HCT116 (cell line): ENCODE measurements at regions not wholly inside any gene's neighbourhood (a gene's known extent, or its start where the extent isn't known, plus 50 kb on each side); places are given as distances from the start of the nearest gene placed in this dataset.

Experiments used
- ATAC-seq: fragments of 200-7000 bp; cut with Tn5 transposase; 2 replicates; pipeline ENCODE4 v1.9.1; 2020; ENCODE audit warnings: mild to moderate bottlenecking, moderate library complexity
- BruUV-seq: library from RNA; stranded (reverse); fragments of 400-500 nt; replicated peaks from 2 replicates; lab custom pipeline; 2021; lab: Mats Ljungman, UMichigan
- CTCF ChIA-PET: fragments of 300-600 bp; sonication (Branson Sonifier 250); formaldehyde crosslinking; loops from one replicate; lab custom pipeline; 2021; ENCODE audit warnings: antibody characterized with exemption; lab: Charles Lee
- POLR2A ChIA-PET: fragments of 300-600, 350-600 bp; sonication (Branson Sonifier 250); formaldehyde crosslinking; loops from one replicate; lab custom pipeline; 2021; ENCODE audit warnings: antibody characterized with exemption; lab: Charles Lee
- RAD21 ChIA-PET, 2 experiments: fragments of 300-600 bp; sonication (Branson Sonifier 250); formaldehyde crosslinking; loops; one replicate each; lab custom pipeline; 2023; ENCODE audit warnings: low total read pairs in 2 of 2; ENCODE audit not compliant: uncharacterized antibody in 2 of 2, unreplicated experiment in 2 of 2, low non-redundant PET in 1 of 2; lab: Charles Lee
- DNase-seq: peaks from one replicate; pipeline ENCODE4 v3.0.0-alpha.2; 2010; ENCODE audit warnings: low read depth, low spot score
- H2AFZ ChIP-seq: fragments of 200-600 bp; shearing (Covaris generic), sonication (generic); 2 replicates; pipeline ENCODE4 v1.6.1; 2017; ENCODE audit warnings: low read depth, mixed run types, mixed read lengths, antibody characterized with exemption, low read length; ENCODE audit not compliant: poor library complexity, severe bottlenecking
- H3K27ac ChIP-seq: 2 replicates; pipeline ENCODE4 v1.5.1; 2012; ENCODE audit warnings: low read depth, low read length
- H3K27me3 ChIP-seq: fragments of 200-600 bp; sonication (generic); 2 replicates; pipeline ENCODE4 v1.6.1; 2016; ENCODE audit warnings: mixed run types, low read length, mixed read lengths; ENCODE audit not compliant: insufficient read depth
- H3K36me3 ChIP-seq, 2 experiments: fragments of 200-500 bp in 1 of 2; fragments of 200-600 bp in 1 of 2; sonication (Bioruptor generic) in 1 of 2; sonication (generic) in 1 of 2; 2 replicates each; pipeline versions ENCODE4 v1.5.1 to v1.6.1; 2014 to 2016; ENCODE audit warnings: low read length in 2 of 2, inconsistent platforms in 1 of 2, mixed read lengths in 1 of 2, mixed run types in 1 of 2; ENCODE audit not compliant: insufficient read depth in 2 of 2, control insufficient read depth in 1 of 2
- H3K4me1 ChIP-seq, 2 experiments: fragments of 200-600 bp in 1 of 2; sonication (generic) in 1 of 2; 2 replicates each; pipeline versions ENCODE4 v1.5.1 to v1.6.1; 2012 to 2017; ENCODE audit warnings: low read length in 2 of 2, inconsistent platforms in 1 of 2, mild to moderate bottlenecking in 1 of 2, mixed read lengths in 1 of 2, mixed run types in 1 of 2, moderate library complexity in 1 of 2; ENCODE audit not compliant: insufficient read depth in 2 of 2, control insufficient read depth in 1 of 2
- H3K4me2 ChIP-seq: fragments of 200-600 bp; sonication (generic); 2 replicates; pipeline ENCODE4 v1.6.1; 2017; ENCODE audit warnings: mixed run types, low read length, mixed read lengths
- H3K4me3 ChIP-seq, 2 experiments: fragments of 200-600 bp in 1 of 2; sonication (generic) in 1 of 2; replicated peaks in 1 of 2; 2 replicates each; pipeline ENCODE4 v1.5.1; 2011 to 2016; ENCODE audit warnings: low read length in 2 of 2, control low read depth in 1 of 2, low read depth in 1 of 2, mild to moderate bottlenecking in 1 of 2, mixed read lengths in 1 of 2, mixed run types in 1 of 2
- H3K79me2 ChIP-seq: fragments of 200-600 bp; sonication (generic); 2 replicates; pipeline ENCODE4 v1.6.1; 2017; ENCODE audit warnings: mild to moderate bottlenecking, mixed run types, low read length, moderate library complexity, mixed read lengths; ENCODE audit not compliant: insufficient read depth
- H3K9ac ChIP-seq: fragments of 200-600 bp; sonication (generic); 2 replicates; pipeline ENCODE4 v1.6.1; 2016; ENCODE audit warnings: low read length, mixed read lengths
- H3K9me2 ChIP-seq: fragments of 200-600 bp; sonication (generic), shearing (Covaris generic); 2 replicates; pipeline ENCODE4 v1.6.1; 2017; ENCODE audit warnings: mixed run types, mild to moderate bottlenecking, moderate library complexity; ENCODE audit not compliant: insufficient read depth
- H3K9me3 ChIP-seq, 2 experiments: fragments of 200-500 bp in 1 of 2; fragments of 200-600 bp in 1 of 2; sonication (Bioruptor generic) in 1 of 2; sonication (generic) in 1 of 2; 2 replicates each; pipeline ENCODE4 v1.6.1; 2014 to 2017; ENCODE audit warnings: low read length in 2 of 2, mixed read lengths in 2 of 2, inconsistent platforms in 1 of 2, low read depth in 1 of 2, mild to moderate bottlenecking in 1 of 2, mixed run types in 1 of 2, moderate library complexity in 1 of 2; ENCODE audit not compliant: control insufficient read depth in 1 of 2, insufficient read depth in 1 of 2
- H4K20me1 ChIP-seq: fragments of 200-600 bp; sonication (generic), shearing (Covaris generic); 2 replicates; pipeline ENCODE4 v1.6.1; 2017; ENCODE audit warnings: mixed run types, mild to moderate bottlenecking, moderate library complexity; ENCODE audit not compliant: insufficient read depth
- ATF3 ChIP-seq: IDR thresholded peaks from 2 replicates; pipeline ENCODE4 v1.6.1; 2012
- CBX3 ChIP-seq: IDR thresholded peaks from 2 replicates; pipeline ENCODE4 v1.6.1; 2012; ENCODE audit warnings: low read depth
- CEBPB ChIP-seq: IDR thresholded peaks from 2 replicates; pipeline ENCODE4 v1.6.1; 2012; ENCODE audit warnings: low read depth
- ELF1 ChIP-seq: IDR thresholded peaks from 2 replicates; pipeline ENCODE4 v1.6.1; 2012; ENCODE audit warnings: low read depth, borderline replicate concordance
- JUND ChIP-seq: IDR thresholded peaks from 2 replicates; pipeline ENCODE4 v1.6.1; 2012
- RAD21 ChIP-seq: IDR thresholded peaks from 2 replicates; pipeline ENCODE4 v1.6.1; 2012; ENCODE audit warnings: low read depth, mild to moderate bottlenecking
- REST ChIP-seq: IDR thresholded peaks from 2 replicates; pipeline ENCODE4 v1.6.1; 2012; ENCODE audit warnings: low read depth
- SIN3A ChIP-seq: IDR thresholded peaks from 2 replicates; pipeline ENCODE4 v1.6.1; 2012; ENCODE audit warnings: low read depth
- SP1 ChIP-seq: IDR thresholded peaks from 2 replicates; pipeline ENCODE4 v1.6.1; 2012; ENCODE audit warnings: low read depth
- YY1 ChIP-seq: IDR thresholded peaks from 2 replicates; pipeline ENCODE4 v1.6.1; 2011; ENCODE audit warnings: low read length, low read depth, moderate library complexity, mild to moderate bottlenecking; ENCODE audit not compliant: insufficient replicate concordance; ENCODE audit errors: extremely low read depth
- ZFX ChIP-seq: fragments of 450-650 bp; IDR thresholded peaks from 2 replicates; pipeline ENCODE4 v1.6.1; 2017
- ZNF274 ChIP-seq: fragments of 200-500 bp; sonication (Bioruptor generic); IDR thresholded peaks from 2 replicates; pipeline ENCODE4 v1.6.1; 2014; ENCODE audit warnings: mild to moderate bottlenecking, low read depth, low read length, inconsistent platforms
- intact Hi-C: fragments of 100-400 bp; cut with micrococcal nuclease; formaldehyde crosslinking; loops from 2 replicates; pipeline ENCODE4 v1.10.0; 2022

GRCh38 chr10:123502983-123503382 is 163.2 kb upstream of the GPR26 start:
- no peak for TF ChIP-seq SIN3A
- peak; percentile 38 for TF ChIP-seq RAD21
- Histone ChIP-seq H3K27ac (no peak overlapping the region), H3K27me3 (no peaks in the 10 kb centered on the region; the same call in 1 of the 2 replicates), H3K4me2 (no peak overlapping the region), H3K9me3 (no peaks in the 10 kb centered on the region), H3K4me1 (no peaks in the 10 kb centered on the region), H2AFZ (no peak overlapping the region), H3K79me2 (no peaks in the 10 kb centered on the region), H3K4me3 (no peak overlapping the region), H4K20me1 (no peaks in the 10 kb centered on the region), H3K9ac (no peak overlapping the region), H3K9me2 (no peaks in the 10 kb centered on the region), H3K36me3 (no peaks in the 10 kb centered on the region)
- ChIA-PET POLR2A (no interaction called here), CTCF (no interaction called here), RAD21 (no interaction called here)
- ATAC-seq: no peak
- no peak for DNase-seq
- intact Hi-C loops: no loop called here
- no TSS peak for BruUV-seq

GRCh38 chr10:123506455-123506854 is 159.7 kb upstream of the GPR26 start:
- Histone ChIP-seq H3K36me3 (no peaks in the 10 kb centered on the region), H3K4me2 (no peak overlapping the region), H3K4me3 (no peak overlapping the region), H3K27ac (no peak overlapping the region), H2AFZ (no peak overlapping the region), H3K9me2 (no peaks in the 10 kb centered on the region), H3K4me1 (no peaks in the 10 kb centered on the region), H3K9ac (no peak overlapping the region), H4K20me1 (no peaks in the 10 kb centered on the region), H3K27me3 (no peaks in the 10 kb centered on the region; the same call in 1 of the 2 replicates), H3K79me2 (no peaks in the 10 kb centered on the region), H3K9me3 (no peaks in the 10 kb centered on the region)
- BruUV-seq: no TSS peak
- DNase-seq (no peak), ATAC-seq (no peak)
- no peak for TF ChIP-seq CBX3
- ChIA-PET POLR2A (no interaction called here), RAD21 (no interaction called here), CTCF (no interaction called here)
- intact Hi-C loops: no loop called here

GRCh38 chr10:123507298-123507697 is 158.9 kb upstream of the GPR26 start:
- H3K4me1 ChIP-seq: no peaks in the 10 kb centered on the region
- POLR2A ChIA-PET: no interaction called here
- DNase-seq: no peak
- TF ChIP-seq ATF3: no peak
- TF ChIP-seq CEBPB: no peak
- TF ChIP-seq SP1: no peak
- TF ChIP-seq RAD21: no peak
- no peak for TF ChIP-seq ELF1
- TF ChIP-seq ZNF274: no peak
- no peak for TF ChIP-seq YY1
- TF ChIP-seq CBX3: no peak
- no peak for TF ChIP-seq REST
- TF ChIP-seq ZFX: no peak
- TF ChIP-seq JUND: no peak

More at GRCh38 chr10:123507298-123507697, 158.9 kb upstream of the GPR26 start:
- H3K27ac ChIP-seq: no peak overlapping the region
- H3K9me2 ChIP-seq: no peaks in the 10 kb centered on the region
- no peak overlapping the region for H3K4me3 ChIP-seq
- H3K36me3 ChIP-seq: no peaks in the 10 kb centered on the region
- H3K9me3 ChIP-seq: no peaks in the 10 kb centered on the region
- H3K27me3 ChIP-seq: no peaks in the 10 kb centered on the region
- ChIA-PET RAD21 (no interaction called here), CTCF (no interaction called here)
- H3K4me2 ChIP-seq: no peak overlapping the region
- no peaks in the 10 kb centered on the region for H3K79me2 ChIP-seq
- ATAC-seq: no peak
- intact Hi-C loops: no loop called here
- no peaks in the 10 kb centered on the region for H4K20me1 ChIP-seq
- BruUV-seq: no TSS peak
- no peak overlapping the region for H2AFZ ChIP-seq
- no peak overlapping the region for H3K9ac ChIP-seq
